H9 (cell line): ENCODE measurements at regions not wholly inside any gene's neighbourhood (a gene's known extent, or its start where the extent isn't known, plus 50 kb on each side); places are given as distances from the start of the nearest gene placed in this dataset.
A peak's percentile ranks its signal among the peaks of the same experiment; 100 is the strongest.

Experiments used
- DNase-seq: peaks from one replicate; pipeline ENCODE4 v3.0.0-alpha.2; 2017
- H2AFZ ChIP-seq: one replicate; pipeline ENCODE4 v1.6.1; 2013; ENCODE audit warnings: mild to moderate bottlenecking, low read length, control low read depth, moderate library complexity
- H2AK5ac ChIP-seq: 2 replicates; pipeline ENCODE4 v1.6.1; 2013; ENCODE audit warnings: low read length, control low read depth, mixed read lengths; ENCODE audit not compliant: insufficient read length
- H2BK120ac ChIP-seq: one replicate; pipeline ENCODE4 v1.6.1; 2013; ENCODE audit warnings: low read depth, mild to moderate bottlenecking, low read length, control low read depth, inconsistent platforms; ENCODE audit not compliant: poor library complexity, severe bottlenecking
- H2BK12ac ChIP-seq: 2 replicates; pipeline ENCODE4 v1.6.1; 2013; ENCODE audit warnings: low read length, control low read depth, mixed read lengths, low read depth; ENCODE audit not compliant: insufficient read length
- H2BK15ac ChIP-seq: 2 replicates; pipeline ENCODE4 v1.6.1; 2013; ENCODE audit warnings: low read depth, low read length, control low read depth
- H2BK20ac ChIP-seq: one replicate; pipeline ENCODE4 v1.6.1; 2013; ENCODE audit warnings: low read depth, mild to moderate bottlenecking, low read length, control low read depth, inconsistent platforms; ENCODE audit not compliant: poor library complexity, severe bottlenecking
- H2BK5ac ChIP-seq: 2 replicates; pipeline ENCODE4 v1.6.1; 2013; ENCODE audit warnings: low read length, control low read depth, mixed read lengths; ENCODE audit not compliant: insufficient read length
- H3K14ac ChIP-seq: 2 replicates; pipeline ENCODE4 v1.6.1; 2013; ENCODE audit warnings: low read length, control low read depth; ENCODE audit not compliant: insufficient read depth
- H3K18ac ChIP-seq: 2 replicates; pipeline ENCODE4 v1.6.1; 2013; ENCODE audit warnings: low read depth, mild to moderate bottlenecking, mixed read lengths, low read length, control low read depth; ENCODE audit not compliant: insufficient read length
- H3K23ac ChIP-seq: 2 replicates; pipeline ENCODE4 v1.6.1; 2013; ENCODE audit warnings: low read length, control low read depth, mixed read lengths, low read depth; ENCODE audit not compliant: insufficient read length
- H3K23me2 ChIP-seq: 2 replicates; pipeline ENCODE4 v1.6.1; 2013; ENCODE audit warnings: low read depth, mild to moderate bottlenecking, mixed read lengths, low read length, control low read depth; ENCODE audit not compliant: insufficient read length, poor library complexity, severe bottlenecking
- H3K27ac ChIP-seq: 2 replicates; pipeline ENCODE4 v1.5.1; 2013; ENCODE audit warnings: low read length, control low read depth, mixed read lengths, low read depth; ENCODE audit not compliant: insufficient read length
- H3K27me3 ChIP-seq: 2 replicates; pipeline ENCODE4 v1.6.1; 2013; ENCODE audit warnings: low read length, control low read depth, inconsistent platforms; ENCODE audit not compliant: insufficient read depth
- H3K4ac ChIP-seq: 2 replicates; pipeline ENCODE4 v1.6.1; 2013; ENCODE audit warnings: low read depth, mild to moderate bottlenecking, control low read depth, inconsistent platforms, low read length, moderate library complexity
- H3K4me1 ChIP-seq: 2 replicates; pipeline ENCODE4 v1.6.1; 2013; ENCODE audit warnings: low read length, control low read depth, inconsistent platforms; ENCODE audit not compliant: insufficient read depth
- H3K4me2 ChIP-seq: 2 replicates; pipeline ENCODE4 v1.6.1; 2013; ENCODE audit warnings: low read length, control low read depth, mixed read lengths; ENCODE audit not compliant: insufficient read length, insufficient read depth
- H3K56ac ChIP-seq: 2 replicates; pipeline ENCODE4 v1.6.1; 2013; ENCODE audit warnings: low read depth, mild to moderate bottlenecking, mixed read lengths, low read length, control low read depth; ENCODE audit not compliant: insufficient read length
- H3K79me1 ChIP-seq: 2 replicates; pipeline ENCODE4 v1.6.1; 2013; ENCODE audit warnings: low read depth, mild to moderate bottlenecking, moderate library complexity, low read length, control low read depth, inconsistent platforms; ENCODE audit not compliant: insufficient read depth, poor library complexity, severe bottlenecking
- H3K79me2 ChIP-seq: 2 replicates; pipeline ENCODE4 v1.6.1; 2013; ENCODE audit warnings: low read length, control low read depth, inconsistent platforms; ENCODE audit not compliant: insufficient read depth
- H3K9ac ChIP-seq: 2 replicates; pipeline ENCODE4 v1.6.1; 2013; ENCODE audit warnings: low read length, control low read depth, mixed read lengths; ENCODE audit not compliant: insufficient read length; ENCODE audit errors: extremely low read depth
- H3K9me3 ChIP-seq: one replicate; pipeline ENCODE4 v1.6.1; 2013; ENCODE audit warnings: low read depth, low read length, inconsistent platforms; ENCODE audit not compliant: control insufficient read depth
- H3T11ph ChIP-seq: one replicate; pipeline ENCODE4 v1.6.1; 2013; ENCODE audit warnings: mild to moderate bottlenecking, low read length, control low read depth, inconsistent platforms
- H4K20me1 ChIP-seq: one replicate; pipeline ENCODE4 v1.6.1; 2013; ENCODE audit not compliant: control insufficient read depth, insufficient read length, insufficient read depth
- H4K5ac ChIP-seq: 2 replicates; pipeline ENCODE4 v1.6.1; 2013; ENCODE audit warnings: low read depth, mild to moderate bottlenecking, mixed read lengths, low read length, control low read depth; ENCODE audit not compliant: insufficient read length
- H4K8ac ChIP-seq: replicated peaks from 2 replicates; pipeline ENCODE4 v1.6.1; 2013; ENCODE audit warnings: low read length, control low read depth, mixed read lengths, low read depth; ENCODE audit not compliant: insufficient read length
- H4K91ac ChIP-seq: 2 replicates; pipeline ENCODE4 v1.6.1; 2013; ENCODE audit warnings: low read depth, mild to moderate bottlenecking, moderate library complexity, mixed read lengths, low read length, control low read depth; ENCODE audit not compliant: insufficient read length
- H3K27ac Mint-ChIP-seq, 3 experiments: 2 replicates in 2 of 3; 3 replicates in 1 of 3; pipeline ENCODE4 v1.8.0; 2020 to 2021; ENCODE audit warnings: mixed read lengths in 3 of 3, mild to moderate bottlenecking in 1 of 3, moderate library complexity in 1 of 3
- H3K27me3 Mint-ChIP-seq: 2 replicates; pipeline ENCODE4 v1.8.0; 2021; ENCODE audit warnings: low read depth, mild to moderate bottlenecking, moderate library complexity, mixed read lengths
- H3K36me3 Mint-ChIP-seq, 3 experiments: 2 replicates in 2 of 3; 3 replicates in 1 of 3; pipeline ENCODE4 v1.8.0; 2020 to 2021; ENCODE audit warnings: low read depth in 3 of 3, mixed read lengths in 3 of 3; ENCODE audit not compliant: insufficient read depth in 1 of 3
- H3K4me1 Mint-ChIP-seq, 2 experiments: 2 replicates each; pipeline ENCODE4 v1.8.0; 2020; ENCODE audit warnings: mixed read lengths in 2 of 2
- H3K4me3 Mint-ChIP-seq, 2 experiments: 2 replicates in 1 of 2; 3 replicates in 1 of 2; pipeline ENCODE4 v1.8.0; 2020 to 2021; ENCODE audit warnings: mild to moderate bottlenecking in 2 of 2, mixed read lengths in 2 of 2, moderate library complexity in 1 of 2
- H3K9me3 Mint-ChIP-seq, 2 experiments: 2 replicates in 1 of 2; 3 replicates in 1 of 2; pipeline ENCODE4 v1.8.0; 2020; ENCODE audit warnings: mild to moderate bottlenecking in 2 of 2, mixed read lengths in 2 of 2, moderate library complexity in 1 of 2
- CTCF ChIP-seq: fragments of 200-600 bp; sonication (generic); conservative IDR thresholded peaks from 3 replicates; pipeline ENCODE4 v1.8.0; 2021; ENCODE audit warnings: antibody characterized with exemption, mild to moderate bottlenecking
- WGBS: extraction: QIAGEN DNeasy Blood & Tissue Kit; methylation state at CpG from one replicate; pipeline ENCODE4 v1.1.7; 2013; ENCODE audit warnings: missing lambda C conversion rate, low lambda C conversion rate, mixed read lengths; ENCODE audit not compliant: insufficient read length; ENCODE audit errors: extremely low coverage; 5-methylcytosine and 5-hydroxymethylcytosine counted together

- 0 out of 7 replicates have a peak overlapping the region, but pooled peaks of 1 of the 3 experiments have one; percentile 16 for H3K27ac Mint-ChIP-seq
- Histone ChIP-seq H2BK20ac (no peak overlapping the region), H4K91ac (no peak overlapping the region), H3K14ac (no peak overlapping the region), H3K79me1 (no peaks in the 10 kb centered on the region), H4K5ac (no peak overlapping the region), H3K79me2 (no peaks in the 10 kb centered on the region), H2BK12ac (no peak overlapping the region), H3K27ac (no peak overlapping the region), H3K4ac (no peak overlapping the region), H3K23ac (no peak overlapping the region), H3K9me3 (no peaks in the 10 kb centered on the region), H3T11ph (no peak overlapping the region), H3K27me3 (no peaks in the 10 kb centered on the region), H3K9ac (no peak overlapping the region), H4K20me1 (no peaks in the 10 kb centered on the region), H4K8ac (no peak overlapping the region), H2BK120ac (no peak overlapping the region), H3K18ac (no peak overlapping the region), H3K56ac (no peak overlapping the region), H2BK15ac (no peak overlapping the region), H3K4me1 (peaks cover 2% of the 10 kb centered on the region; the same call in 1 of the 2 replicates), H2AK5ac (no peak overlapping the region), H3K23me2 (no peaks in the 10 kb centered on the region), H3K4me2 (no peak overlapping the region), H2AFZ (no peak overlapping the region), H2BK5ac (no peak overlapping the region)
- DNase-seq = no peak
- TF ChIP-seq CTCF = no peak
- peaks cover 2 to 4% of the 10 kb centered on the region in 2 experiments; a peak in 1 of 4 replicates for H3K4me1 Mint-ChIP-seq
- peaks cover 15 to 18% of the 10 kb centered on the region in 2 experiments for H3K9me3 Mint-ChIP-seq
- peaks cover 0 to 22% (median 11%) of the 10 kb centered on the region in 3 experiments; a peak in 5 of 7 replicates for H3K36me3 Mint-ChIP-seq
- H3K4me3 Mint-ChIP-seq = no peak overlapping the region
- WGBS = no CpG with 5 or more reads among the region's 6 CpGs
- H3K27me3 Mint-ChIP-seq = no peaks in the 10 kb centered on the region
Measured at GRCh38 chr2:193973781-193974180, 1683.2 kb upstream of the SLC39A10 start.
